Neural cell (in vitro differentiated cells): ENCODE measurements at regions not wholly inside any gene's neighbourhood (a gene's known extent, or its start where the extent isn't known, plus 50 kb on each side); places are given as distances from the start of the nearest gene placed in this dataset.

Source experiments
- H2AFZ ChIP-seq: fragments of 200-600, 300-800 bp; sonication (generic), shearing (Covaris generic); 2 replicates; pipeline ENCODE4 v1.6.0; 2014; ENCODE audit warnings: low read depth, mild to moderate bottlenecking, antibody characterized with exemption, low read length, moderate library complexity
- H3F3A ChIP-seq: fragments of 200-600 bp; shearing (Covaris generic); 2 replicates; pipeline ENCODE4 v1.6.1; 2016; ENCODE audit warnings: mild to moderate bottlenecking, moderate library complexity, mixed read lengths, antibody characterized with exemption, low read length; ENCODE audit not compliant: insufficient read depth, poor library complexity, severe bottlenecking
- H3K27ac ChIP-seq: fragments of 200-600, 300-800 bp; sonication (generic), shearing (Covaris generic); 2 replicates; pipeline ENCODE4 v1.5.1; 2014; ENCODE audit warnings: mild to moderate bottlenecking, low read length, moderate library complexity
- H3K27me3 ChIP-seq: fragments of 300-800, 200-600 bp; sonication (generic), shearing (Covaris generic); 2 replicates; pipeline ENCODE4 v1.6.0; 2014; ENCODE audit warnings: mild to moderate bottlenecking, low read depth, low read length, moderate library complexity; ENCODE audit not compliant: insufficient read depth
- H3K36me3 ChIP-seq: fragments of 300-800, 200-600 bp; sonication (generic), shearing (Covaris generic); 2 replicates; pipeline ENCODE4 v1.5.1; 2014; ENCODE audit warnings: mild to moderate bottlenecking, antibody characterized with exemption, low read length, moderate library complexity; ENCODE audit not compliant: insufficient read depth
- H3K4me2 ChIP-seq: fragments of 300-800, 200-600 bp; sonication (generic), shearing (Covaris generic); 2 replicates; pipeline ENCODE4 v1.6.0; 2014; ENCODE audit warnings: mild to moderate bottlenecking, low read length
- H3K4me3 ChIP-seq: fragments of 300-800, 200-600 bp; sonication (generic), shearing (Covaris generic); 2 replicates; pipeline ENCODE4 v1.5.1; 2014; ENCODE audit warnings: mild to moderate bottlenecking, low read length, moderate library complexity
- H3K79me2 ChIP-seq: fragments of 200-600 bp; shearing (Covaris generic); replicated peaks from 2 replicates; pipeline ENCODE4 v1.6.0; 2014; ENCODE audit warnings: mild to moderate bottlenecking, low read length, moderate library complexity; ENCODE audit not compliant: insufficient read depth
- H3K9ac ChIP-seq: fragments of 300-800, 200-600 bp; sonication (generic), shearing (Covaris generic); 2 replicates; pipeline ENCODE4 v1.6.1; 2016; ENCODE audit warnings: mild to moderate bottlenecking, low read length, mixed read lengths
- H3K9me2 ChIP-seq: fragments of 200-600 bp; shearing (Covaris generic); 2 replicates; pipeline ENCODE4 v1.6.1; 2016; ENCODE audit warnings: mild to moderate bottlenecking, low read length, mixed read lengths; ENCODE audit not compliant: insufficient read depth
- H3K9me3 ChIP-seq: fragments of 200-600, 300-800 bp; sonication (generic), shearing (Covaris generic); 2 replicates; pipeline ENCODE4 v1.6.1; 2016; ENCODE audit warnings: mild to moderate bottlenecking, mixed run types, low read length, moderate library complexity, mixed read lengths
- H4K20me1 ChIP-seq: fragments of 200-600 bp; shearing (Covaris generic); 2 replicates; pipeline ENCODE4 v1.6.1; 2016; ENCODE audit warnings: mild to moderate bottlenecking, mixed run types; ENCODE audit not compliant: insufficient read depth
- EP300 ChIP-seq: fragments of 450-650 bp; conservative IDR thresholded peaks from 2 replicates; pipeline ENCODE4 v1.6.1; 2014; ENCODE audit warnings: antibody characterized with exemption, mild to moderate bottlenecking, moderate library complexity; ENCODE audit not compliant: poor library complexity, severe bottlenecking
- EZH2 ChIP-seq: fragments of 200-600, 300-800 bp; shearing (Covaris generic), sonication (generic); IDR thresholded peaks from 2 replicates; pipeline ENCODE4 v1.6.1; 2014; ENCODE audit warnings: antibody characterized with exemption, low read length, borderline replicate concordance, mild to moderate bottlenecking; ENCODE audit not compliant: insufficient read depth, poor library complexity, severe bottlenecking
- MXI1 ChIP-seq: fragments of 450-650 bp; conservative IDR thresholded peaks from 2 replicates; pipeline ENCODE4 v1.6.1; 2014; ENCODE audit warnings: antibody characterized with exemption, mild to moderate bottlenecking; ENCODE audit not compliant: poor library complexity, severe bottlenecking
- POLR2AphosphoS5 ChIP-seq: IDR thresholded peaks from 2 replicates; pipeline ENCODE4 v1.6.1; 2012
- RAD21 ChIP-seq: fragments of 450-650 bp; conservative IDR thresholded peaks from 2 replicates; pipeline ENCODE4 v1.6.1; 2014; ENCODE audit warnings: antibody characterized with exemption, mild to moderate bottlenecking, moderate library complexity
- REST ChIP-seq: IDR thresholded peaks from 2 replicates; pipeline ENCODE4 v1.6.1; 2012; ENCODE audit warnings: borderline replicate concordance
- SMC3 ChIP-seq: fragments of 450-650 bp; conservative IDR thresholded peaks from 2 replicates; pipeline ENCODE4 v1.6.1; 2014; ENCODE audit warnings: antibody characterized with exemption, mild to moderate bottlenecking, moderate library complexity; ENCODE audit not compliant: poor library complexity
- TAF1 ChIP-seq: IDR thresholded peaks from 2 replicates; pipeline ENCODE4 v1.6.1; 2012; ENCODE audit warnings: low read depth
- TF ChIP-seq, protein P1 (sequence below): fragments of 450-650 bp; IDR thresholded peaks from 2 replicates; pipeline ENCODE4 v1.5.1; 2014; ENCODE audit warnings: antibody characterized with exemption, mild to moderate bottlenecking, moderate library complexity; ENCODE audit not compliant: poor library complexity, severe bottlenecking

GRCh38 chr6:6901205-6901719 is 206.5 kb upstream of the RREB1 start:
- no peaks in the 10 kb centered on the region for H3K27me3 ChIP-seq
- no peak overlapping the region for H3K27ac ChIP-seq

DNA sequence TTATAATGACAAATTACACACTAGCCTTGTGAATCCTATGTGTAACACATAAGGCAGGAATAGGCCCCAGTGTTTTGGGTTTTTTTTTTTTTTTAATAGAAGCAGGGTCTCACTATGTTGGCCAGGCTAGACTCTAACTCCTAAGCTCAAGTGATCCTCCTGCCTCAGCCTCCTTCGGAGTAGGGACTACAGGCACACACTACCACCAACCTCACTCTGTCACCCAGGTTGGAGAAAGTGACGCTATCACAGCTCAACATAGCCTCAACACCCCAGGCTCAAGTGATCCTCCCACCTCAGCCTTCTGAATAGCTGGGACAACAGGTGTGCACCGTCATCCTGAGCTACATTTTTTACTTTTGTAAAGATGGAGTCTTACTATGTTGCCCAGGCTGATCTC is 205.8 kb upstream of the RREB1 start:
- no peak overlapping the region for H3K9ac ChIP-seq
- no peaks in the 10 kb centered on the region for H3K79me2 ChIP-seq
- no peak for TF ChIP-seq TAF1
- no peak for TF ChIP-seq EZH2
- no peak for TF ChIP-seq REST
- TF ChIP-seq, protein P1, sequence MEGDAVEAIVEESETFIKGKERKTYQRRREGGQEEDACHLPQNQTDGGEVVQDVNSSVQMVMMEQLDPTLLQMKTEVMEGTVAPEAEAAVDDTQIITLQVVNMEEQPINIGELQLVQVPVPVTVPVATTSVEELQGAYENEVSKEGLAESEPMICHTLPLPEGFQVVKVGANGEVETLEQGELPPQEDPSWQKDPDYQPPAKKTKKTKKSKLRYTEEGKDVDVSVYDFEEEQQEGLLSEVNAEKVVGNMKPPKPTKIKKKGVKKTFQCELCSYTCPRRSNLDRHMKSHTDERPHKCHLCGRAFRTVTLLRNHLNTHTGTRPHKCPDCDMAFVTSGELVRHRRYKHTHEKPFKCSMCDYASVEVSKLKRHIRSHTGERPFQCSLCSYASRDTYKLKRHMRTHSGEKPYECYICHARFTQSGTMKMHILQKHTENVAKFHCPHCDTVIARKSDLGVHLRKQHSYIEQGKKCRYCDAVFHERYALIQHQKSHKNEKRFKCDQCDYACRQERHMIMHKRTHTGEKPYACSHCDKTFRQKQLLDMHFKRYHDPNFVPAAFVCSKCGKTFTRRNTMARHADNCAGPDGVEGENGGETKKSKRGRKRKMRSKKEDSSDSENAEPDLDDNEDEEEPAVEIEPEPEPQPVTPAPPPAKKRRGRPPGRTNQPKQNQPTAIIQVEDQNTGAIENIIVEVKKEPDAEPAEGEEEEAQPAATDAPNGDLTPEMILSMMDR: no peak
- no peak for TF ChIP-seq POLR2AphosphoS5
- TF ChIP-seq SMC3: no peak
- no peak for TF ChIP-seq MXI1
- TF ChIP-seq EP300: no peak
- H3K4me3 ChIP-seq: no peak overlapping the region
- H4K20me1 ChIP-seq: no peaks in the 10 kb centered on the region
- H3K9me2 ChIP-seq: no peaks in the 10 kb centered on the region
- H3K9me3 ChIP-seq: no peaks in the 10 kb centered on the region
- H3F3A ChIP-seq: no peaks in the 10 kb centered on the region
- H3K36me3 ChIP-seq: no peaks in the 10 kb centered on the region
- H2AFZ ChIP-seq: no peak overlapping the region
- H3K4me2 ChIP-seq: no peak overlapping the region
- H3K27ac ChIP-seq: no peak overlapping the region
- no peaks in the 10 kb centered on the region for H3K27me3 ChIP-seq

More at GRCh38 chr6:6901205-6901719, 206.5 kb upstream of the RREB1 start:
- no peak overlapping the region for H3K4me3 ChIP-seq
- no peaks in the 10 kb centered on the region for H3K36me3 ChIP-seq
- no peaks in the 10 kb centered on the region for H3F3A ChIP-seq
- H4K20me1 ChIP-seq: no peaks in the 10 kb centered on the region
- no peak overlapping the region for H3K9ac ChIP-seq
- H3K9me3 ChIP-seq: no peaks in the 10 kb centered on the region
- H3K79me2 ChIP-seq: no peaks in the 10 kb centered on the region
- TF ChIP-seq MXI1 (no peak), RAD21 (no peak), POLR2AphosphoS5 (no peak)
- no peak overlapping the region for H3K4me2 ChIP-seq
- no peaks in the 10 kb centered on the region for H3K9me2 ChIP-seq
- no peak overlapping the region for H2AFZ ChIP-seq
